DOHH2 (cell line): ENCODE measurements at regions not wholly inside any gene's neighbourhood (a gene's known extent, or its start where the extent isn't known, plus 50 kb on each side); places are given as distances from the start of the nearest gene placed in this dataset.

Source experiments
- H3F3A ChIP-seq: fragments of 200-600 bp; sonication (generic), shearing (Covaris generic); 2 replicates; pipeline ENCODE4 v1.6.0; 2016; ENCODE audit warnings: antibody characterized with exemption, mild to moderate bottlenecking; ENCODE audit not compliant: control insufficient read depth, insufficient read depth
- H3K27ac ChIP-seq: fragments of 200-600 bp; sonication (generic); 2 replicates; pipeline ENCODE4 v1.5.1; 2014; ENCODE audit warnings: low read depth, mild to moderate bottlenecking, low read length, moderate library complexity
- H3K27me3 ChIP-seq: fragments of 200-600 bp; sonication (generic); 2 replicates; pipeline ENCODE4 v1.6.1; 2014; ENCODE audit warnings: mild to moderate bottlenecking, low read length, mixed read lengths; ENCODE audit not compliant: control insufficient read depth
- H3K36me3 ChIP-seq: fragments of 200-600 bp; sonication (generic); 2 replicates; pipeline ENCODE4 v1.6.1; 2014; ENCODE audit warnings: mild to moderate bottlenecking, low read length, moderate library complexity, mixed read lengths; ENCODE audit not compliant: control insufficient read depth
- H3K4me1 ChIP-seq: fragments of 200-600 bp; sonication (generic); 2 replicates; pipeline ENCODE4 v1.6.1; 2014; ENCODE audit warnings: mild to moderate bottlenecking, low read length, mixed read lengths; ENCODE audit not compliant: control insufficient read depth
- H3K4me2 ChIP-seq: fragments of 200-600 bp; sonication (generic); 2 replicates; pipeline ENCODE4 v1.6.0; 2014; ENCODE audit warnings: mild to moderate bottlenecking, low read length, moderate library complexity
- H3K4me3 ChIP-seq: fragments of 200-600 bp; sonication (generic); 2 replicates; pipeline ENCODE4 v1.5.1; 2014; ENCODE audit warnings: mild to moderate bottlenecking, low read length, mixed read lengths
- H3K79me2 ChIP-seq: fragments of 200-600 bp; sonication (generic); 2 replicates; pipeline ENCODE4 v1.6.1; 2014; ENCODE audit warnings: mild to moderate bottlenecking, low read length, mixed read lengths; ENCODE audit not compliant: control insufficient read depth
- H3K9me2 ChIP-seq: fragments of 200-600 bp; sonication (generic); replicated peaks from 2 replicates; pipeline ENCODE4 v1.6.1; 2014; ENCODE audit warnings: mild to moderate bottlenecking, low read length, mixed read lengths; ENCODE audit not compliant: control insufficient read depth
- H3K9me3 ChIP-seq: fragments of 200-600 bp; sonication (generic); 2 replicates; pipeline ENCODE4 v1.6.1; 2014; ENCODE audit warnings: antibody characterized with exemption, low read length, mixed read lengths; ENCODE audit not compliant: control insufficient read depth, insufficient read depth
- H4K20me1 ChIP-seq: fragments of 200-600 bp; sonication (generic); 2 replicates; pipeline ENCODE4 v1.6.0; 2014; ENCODE audit warnings: low read depth, mild to moderate bottlenecking, antibody characterized with exemption, low read length, moderate library complexity; ENCODE audit not compliant: control insufficient read depth, insufficient read depth
- EZH2phosphoT487 ChIP-seq: fragments of 200-600 bp; sonication (generic); IDR thresholded peaks from 2 replicates; pipeline ENCODE4 v1.6.1; 2017; ENCODE audit warnings: borderline replicate concordance, mild to moderate bottlenecking, antibody characterized with exemption, low read length, moderate library complexity, mixed read lengths
- TF ChIP-seq, protein P1 (sequence below): fragments of 200-600 bp; sonication (generic); IDR thresholded peaks from one replicate; pipeline ENCODE4 v1.5.1; 2014; ENCODE audit warnings: antibody characterized with exemption, mild to moderate bottlenecking, low read depth, low read length; ENCODE audit not compliant: poor library complexity, severe bottlenecking

DNA sequence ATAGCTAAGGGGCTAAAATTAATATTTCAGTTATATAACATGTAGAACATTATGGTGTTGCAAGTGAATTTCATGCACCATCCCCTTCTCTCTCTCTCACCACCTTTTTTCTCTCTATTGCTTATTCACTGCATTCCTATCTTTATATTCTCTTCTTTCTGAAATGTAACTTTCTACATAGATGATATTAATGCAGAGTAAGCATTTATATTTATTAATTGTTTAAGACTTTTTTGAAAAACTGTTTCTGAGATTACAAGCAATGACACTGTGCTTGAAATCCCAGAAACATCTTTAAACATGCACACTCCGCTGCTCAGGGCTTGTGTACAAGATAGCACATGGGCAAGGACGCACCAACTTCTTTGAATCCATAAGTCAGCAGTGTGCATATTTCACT is 567.7 kb upstream of the SGCD start:
- Histone ChIP-seq H3K27me3 (no peaks in the 10 kb centered on the region), H3K4me1 (no peaks in the 10 kb centered on the region), H3K4me2 (no peak overlapping the region), H3K9me3 (peaks cover 15% of the 10 kb centered on the region; the same call in 1 of the 2 replicates), H3K36me3 (no peaks in the 10 kb centered on the region), H3K9me2 (no peaks in the 10 kb centered on the region), H3K27ac (no peak overlapping the region), H3F3A (0 out of 2 replicates have a peak, but pooled peaks cover 2% of the 10 kb centered on the region), H3K4me3 (no peak overlapping the region), H4K20me1 (no peaks in the 10 kb centered on the region), H3K79me2 (no peaks in the 10 kb centered on the region)
- TF ChIP-seq, protein P1, sequence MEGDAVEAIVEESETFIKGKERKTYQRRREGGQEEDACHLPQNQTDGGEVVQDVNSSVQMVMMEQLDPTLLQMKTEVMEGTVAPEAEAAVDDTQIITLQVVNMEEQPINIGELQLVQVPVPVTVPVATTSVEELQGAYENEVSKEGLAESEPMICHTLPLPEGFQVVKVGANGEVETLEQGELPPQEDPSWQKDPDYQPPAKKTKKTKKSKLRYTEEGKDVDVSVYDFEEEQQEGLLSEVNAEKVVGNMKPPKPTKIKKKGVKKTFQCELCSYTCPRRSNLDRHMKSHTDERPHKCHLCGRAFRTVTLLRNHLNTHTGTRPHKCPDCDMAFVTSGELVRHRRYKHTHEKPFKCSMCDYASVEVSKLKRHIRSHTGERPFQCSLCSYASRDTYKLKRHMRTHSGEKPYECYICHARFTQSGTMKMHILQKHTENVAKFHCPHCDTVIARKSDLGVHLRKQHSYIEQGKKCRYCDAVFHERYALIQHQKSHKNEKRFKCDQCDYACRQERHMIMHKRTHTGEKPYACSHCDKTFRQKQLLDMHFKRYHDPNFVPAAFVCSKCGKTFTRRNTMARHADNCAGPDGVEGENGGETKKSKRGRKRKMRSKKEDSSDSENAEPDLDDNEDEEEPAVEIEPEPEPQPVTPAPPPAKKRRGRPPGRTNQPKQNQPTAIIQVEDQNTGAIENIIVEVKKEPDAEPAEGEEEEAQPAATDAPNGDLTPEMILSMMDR = no peak
- TF ChIP-seq EZH2phosphoT487 = no peak

DNA sequence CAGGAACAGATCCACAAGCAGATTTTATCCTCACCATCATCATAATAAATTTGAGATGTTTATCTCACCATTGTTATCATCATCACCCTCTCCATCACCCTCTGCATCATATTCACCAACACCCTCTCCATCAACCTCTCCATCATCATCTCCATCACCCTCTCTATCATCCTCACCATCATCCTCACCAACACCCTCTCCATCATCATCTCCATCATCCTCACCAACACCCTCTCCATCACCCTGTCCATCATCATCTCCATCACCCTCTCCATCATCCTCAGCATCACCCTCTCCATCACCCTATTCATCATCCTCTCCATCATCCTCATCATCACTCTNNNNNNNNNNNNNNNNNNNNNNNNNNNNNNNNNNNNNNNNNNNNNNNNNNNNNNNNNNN is 567.0 kb upstream of the SGCD start:
- H3F3A ChIP-seq = 0 out of 2 replicates have a peak, but pooled peaks cover 2% of the 10 kb centered on the region
- no peak overlapping the region for H3K4me3 ChIP-seq

DNA sequence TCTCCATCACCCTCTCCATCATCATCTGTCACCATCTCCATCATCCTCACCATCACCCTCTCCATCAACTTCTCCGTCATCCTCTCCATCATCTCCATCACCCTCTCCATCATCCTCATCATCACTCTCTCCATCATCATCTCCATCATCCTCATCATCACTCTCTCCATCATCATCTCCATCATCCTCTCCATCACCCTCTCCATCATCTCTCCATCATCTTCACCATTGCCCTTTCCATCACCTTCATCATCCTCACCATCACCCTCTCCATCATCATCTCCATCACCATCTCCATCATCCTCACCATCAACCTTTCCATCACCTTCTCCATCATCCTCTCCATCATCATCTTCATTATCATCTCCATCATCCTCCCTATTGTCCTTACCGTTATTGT is 565.5 kb upstream of the SGCD start:
- no peaks in the 10 kb centered on the region for H3K27me3 ChIP-seq
- no peaks in the 10 kb centered on the region for H3K9me2 ChIP-seq
- H3K36me3 ChIP-seq = no peaks in the 10 kb centered on the region
- peaks cover 15% of the 10 kb centered on the region; the same call in 1 of the 2 replicates for H3K9me3 ChIP-seq
- no peaks in the 10 kb centered on the region for H3K4me1 ChIP-seq
- TF ChIP-seq, protein P1 = no peak
- no peak for TF ChIP-seq EZH2phosphoT487
- no peaks in the 10 kb centered on the region for H4K20me1 ChIP-seq
- H3K4me2 ChIP-seq = no peak overlapping the region
- H3K27ac ChIP-seq = no peak overlapping the region
- no peaks in the 10 kb centered on the region for H3K79me2 ChIP-seq
- H3K4me3 ChIP-seq = no peak overlapping the region
- 0 out of 2 replicates have a peak, but pooled peaks cover 2% of the 10 kb centered on the region for H3F3A ChIP-seq

More for the DNA sequence above, 567.0 kb upstream of the SGCD start:
- Histone ChIP-seq H3K27me3 (no peaks in the 10 kb centered on the region), H3K9me2 (no peaks in the 10 kb centered on the region), H3K4me1 (no peaks in the 10 kb centered on the region), H4K20me1 (no peaks in the 10 kb centered on the region), H3K27ac (no peak overlapping the region), H3K9me3 (peaks cover 15% of the 10 kb centered on the region; the same call in 1 of the 2 replicates), H3K79me2 (no peaks in the 10 kb centered on the region), H3K4me2 (no peak overlapping the region), H3K36me3 (no peaks in the 10 kb centered on the region)
- TF ChIP-seq, protein P1 = no peak
- no peak for TF ChIP-seq EZH2phosphoT487
